Stimulated activated CD4-positive, alpha-beta T cell treated with anti-CD3 and anti-CD28 coated beads, TNF-alpha, amount 100 ng/mL, for 48 hours (primary cell): ENCODE measurements at regions not wholly inside any gene's neighbourhood (a gene's known extent, or its start where the extent isn't known, plus 50 kb on each side); places are given as distances from the start of the nearest gene placed in this dataset.

Experiments
- DNase-seq, 3 donors: peaks; one replicate each; pipeline ENCODE4 v3.0.0-alpha.2; 2020; ENCODE audit warnings: low read depth in 3 of 3

GRCh38 chr2:58562276-58562675 lies 321.2 kb upstream of the FANCL start:
- DNase-seq = no peak

GRCh38 chr2:58560531-58560930 lies 319.4 kb upstream of the FANCL start:
- DNase-seq = no peak

DNA sequence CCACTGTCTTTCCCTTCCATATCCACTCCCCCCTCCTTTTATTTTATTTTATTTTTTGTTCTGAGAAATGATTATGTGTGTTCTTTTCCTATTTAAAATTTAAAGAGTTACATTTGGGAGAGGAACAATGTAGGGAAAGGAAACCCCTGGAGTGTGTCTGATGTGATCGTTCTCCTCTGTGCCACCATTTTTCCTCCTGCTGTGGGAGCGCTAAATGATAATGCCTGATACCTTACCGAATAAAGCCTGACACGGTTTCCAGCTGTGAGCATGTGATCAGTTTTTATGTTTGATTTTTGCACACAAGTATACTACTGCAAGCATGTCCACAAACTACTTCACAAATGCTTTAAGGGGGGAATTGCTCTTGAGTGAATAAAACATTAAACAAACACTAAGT lies 317.8 kb upstream of the FANCL start:
- no peak for DNase-seq

DNA sequence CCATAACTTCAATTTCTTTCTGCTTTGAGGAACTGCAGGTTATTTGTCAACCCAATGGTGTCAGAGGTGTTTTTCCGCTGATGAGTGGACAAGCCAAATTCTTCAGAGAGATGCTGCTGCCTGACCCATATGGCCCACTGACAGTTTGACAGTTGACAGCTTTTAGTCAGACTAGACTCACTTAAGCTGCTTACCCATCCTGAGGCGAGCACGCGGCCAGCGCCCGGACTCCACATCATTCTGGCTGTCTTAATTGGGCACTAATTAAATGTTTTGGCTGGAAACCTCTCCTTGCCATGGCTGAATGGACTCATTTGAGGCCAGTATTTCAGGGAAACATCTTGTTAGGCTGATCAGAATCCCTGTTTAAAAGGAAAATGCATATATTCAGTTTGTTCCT lies 316.1 kb upstream of the FANCL start:
- no peak for DNase-seq

DNA sequence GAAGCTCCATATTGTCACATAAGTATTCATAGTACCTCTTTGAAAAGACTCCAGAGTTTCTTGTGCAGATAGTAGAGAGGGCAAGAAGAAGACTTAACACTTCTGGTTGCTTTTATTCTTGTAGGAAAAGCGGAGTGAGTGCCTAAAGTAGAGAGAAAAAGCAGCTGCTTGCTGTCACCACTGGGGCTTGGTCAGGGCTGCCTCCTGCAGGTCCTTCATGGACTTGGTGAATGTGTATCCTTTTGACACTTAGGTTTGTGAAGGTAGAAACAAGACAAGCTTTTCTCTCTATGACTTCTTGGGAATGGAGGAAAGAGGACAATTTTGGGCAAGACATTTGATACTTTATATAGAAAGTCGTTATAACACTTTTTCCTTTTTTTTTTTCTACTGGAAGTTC lies 312.8 kb upstream of the FANCL start:
- DNase-seq = no peak

- no peak for DNase-seq
Measured at GRCh38 chr2:58553522-58553921, 312.4 kb upstream of the FANCL start.

DNA sequence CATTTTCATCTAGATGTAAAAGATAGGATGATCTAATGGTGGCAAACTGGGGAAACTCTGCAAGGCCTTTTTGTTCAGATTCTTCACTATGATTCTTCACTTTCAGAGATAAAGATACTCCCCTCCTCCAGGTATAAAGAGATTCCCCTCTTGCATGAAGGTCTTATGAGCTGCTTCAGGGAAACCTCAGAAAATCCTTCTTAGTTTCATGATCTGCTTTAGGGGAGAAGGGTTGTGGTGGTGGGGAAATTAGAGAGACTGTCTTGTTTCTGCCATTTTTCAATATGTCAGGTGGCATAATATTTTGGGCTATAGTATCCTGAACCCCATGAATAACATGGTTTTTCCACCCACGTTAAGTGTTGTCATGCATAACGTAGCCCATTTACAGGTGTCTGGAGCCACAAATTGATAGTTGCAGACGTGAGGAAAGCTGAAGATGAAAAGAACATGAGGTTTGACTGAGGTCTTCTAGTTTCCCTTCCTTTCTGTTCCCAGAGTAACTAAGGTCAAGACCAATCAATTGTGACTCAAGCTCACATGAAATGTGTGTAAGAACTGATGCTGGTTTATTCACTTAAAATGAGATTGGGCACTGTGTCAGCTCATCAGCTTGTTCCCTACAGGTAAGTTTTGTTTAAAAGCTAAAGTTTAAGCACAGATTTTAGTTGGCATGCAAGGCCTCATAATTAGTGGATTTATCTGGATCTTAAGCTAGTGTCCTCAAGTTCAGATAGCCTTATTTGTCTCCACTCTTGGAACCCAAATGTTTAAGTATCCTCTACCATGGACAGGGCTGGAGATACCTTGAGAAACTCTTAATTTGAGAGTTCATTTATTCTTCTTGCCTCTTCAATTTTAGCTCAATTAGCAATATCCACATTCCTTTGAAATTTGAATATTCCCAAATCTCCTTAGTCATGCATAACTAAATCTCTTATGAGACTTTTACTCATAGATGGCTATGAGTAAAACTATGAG lies 304.5 kb upstream of the FANCL start:
- DNase-seq = no peak

DNA sequence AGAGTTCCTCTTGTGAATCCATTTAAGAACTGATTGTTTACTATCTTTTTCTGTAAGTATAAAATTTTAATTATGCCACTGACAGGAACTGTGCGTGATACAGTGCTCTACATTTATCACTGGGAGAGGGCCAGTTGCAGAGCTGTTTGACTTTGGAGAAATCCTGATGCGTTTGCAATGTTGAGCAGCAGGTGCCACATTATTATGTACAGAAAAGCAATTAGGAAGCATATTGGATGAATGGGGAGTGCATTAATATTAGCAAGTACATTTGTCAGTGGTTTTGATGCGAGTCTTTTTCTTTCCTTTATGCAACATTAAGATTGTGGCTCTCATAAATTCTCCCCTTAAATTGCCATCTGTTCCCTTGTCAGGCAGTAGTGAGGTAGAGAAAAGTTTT lies 302.3 kb upstream of the FANCL start:
- no peak for DNase-seq

DNA sequence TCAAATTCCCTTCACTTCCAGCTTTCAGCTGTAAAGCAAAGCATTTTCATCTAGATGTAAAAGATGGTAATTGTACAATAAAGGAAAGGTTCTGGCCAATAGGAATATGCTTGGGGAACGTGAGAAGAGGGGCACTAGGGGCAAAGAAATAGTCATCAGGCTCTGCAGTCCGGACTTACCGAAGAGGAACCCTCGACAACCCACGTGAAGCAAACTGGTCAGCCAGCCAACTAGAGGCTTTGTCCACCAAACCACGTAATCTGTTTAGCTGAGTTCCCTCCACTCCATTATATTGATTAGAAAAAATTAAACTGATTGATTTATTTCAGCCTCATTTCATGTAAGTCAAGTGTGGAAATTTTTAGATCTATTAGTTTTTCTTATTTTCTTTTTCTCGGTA lies 300.4 kb upstream of the FANCL start:
- DNase-seq = no peak

GRCh38 chr2:58540681-58541080 lies 299.6 kb upstream of the FANCL start:
- DNase-seq = no peak

- no peak for DNase-seq
Measured at GRCh38 chr2:58539973-58540372, 298.8 kb upstream of the FANCL start.

DNA sequence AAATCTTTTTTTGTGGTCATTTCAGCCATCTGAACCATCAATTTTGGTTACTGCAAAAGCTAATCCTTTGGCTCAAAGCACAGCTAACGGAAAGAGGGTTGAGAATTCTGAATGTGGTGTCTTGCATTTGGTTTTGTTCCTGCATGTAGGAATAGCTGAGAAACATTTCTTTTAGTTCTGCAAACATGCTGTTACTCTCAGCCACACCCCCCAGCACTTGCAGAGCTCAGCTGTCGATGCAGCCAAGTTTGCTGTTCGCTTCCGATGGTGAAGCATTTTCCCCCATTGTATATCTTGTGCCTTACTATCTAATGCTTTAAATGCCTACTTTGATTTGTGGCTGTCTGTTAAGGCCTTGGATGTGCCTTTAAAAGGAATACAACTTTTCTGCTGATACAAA lies 294.9 kb upstream of the FANCL start:
- DNase-seq = no peak

GRCh38 chr2:58535182-58535581 lies 294.1 kb upstream of the FANCL start:
- no peak for DNase-seq

- no peak for DNase-seq
Measured at GRCh38 chr2:58533376-58533775, 292.3 kb upstream of the FANCL start.

- DNase-seq = no peak
Measured at GRCh38 chr2:58532641-58533040, 291.5 kb upstream of the FANCL start.

DNA sequence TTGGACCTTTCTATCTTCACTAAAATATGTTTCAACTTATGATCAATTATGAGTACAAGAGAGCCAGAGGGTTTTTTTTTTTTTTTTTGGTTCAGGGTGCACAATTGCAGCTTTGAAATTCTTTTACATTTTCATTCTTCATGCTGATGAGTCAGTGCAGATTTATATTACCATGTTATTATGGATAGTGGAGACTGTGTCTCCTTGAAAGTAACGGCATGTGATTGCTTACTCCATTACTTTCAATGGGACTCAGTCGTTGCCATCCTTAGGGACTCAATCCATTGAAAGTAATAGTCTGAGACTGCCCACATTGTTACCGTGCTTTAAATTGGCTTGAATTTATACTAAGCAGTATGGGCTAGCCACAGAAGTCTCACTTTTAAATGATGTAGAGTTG lies 286.5 kb upstream of the FANCL start:
- no peak for DNase-seq

DNA sequence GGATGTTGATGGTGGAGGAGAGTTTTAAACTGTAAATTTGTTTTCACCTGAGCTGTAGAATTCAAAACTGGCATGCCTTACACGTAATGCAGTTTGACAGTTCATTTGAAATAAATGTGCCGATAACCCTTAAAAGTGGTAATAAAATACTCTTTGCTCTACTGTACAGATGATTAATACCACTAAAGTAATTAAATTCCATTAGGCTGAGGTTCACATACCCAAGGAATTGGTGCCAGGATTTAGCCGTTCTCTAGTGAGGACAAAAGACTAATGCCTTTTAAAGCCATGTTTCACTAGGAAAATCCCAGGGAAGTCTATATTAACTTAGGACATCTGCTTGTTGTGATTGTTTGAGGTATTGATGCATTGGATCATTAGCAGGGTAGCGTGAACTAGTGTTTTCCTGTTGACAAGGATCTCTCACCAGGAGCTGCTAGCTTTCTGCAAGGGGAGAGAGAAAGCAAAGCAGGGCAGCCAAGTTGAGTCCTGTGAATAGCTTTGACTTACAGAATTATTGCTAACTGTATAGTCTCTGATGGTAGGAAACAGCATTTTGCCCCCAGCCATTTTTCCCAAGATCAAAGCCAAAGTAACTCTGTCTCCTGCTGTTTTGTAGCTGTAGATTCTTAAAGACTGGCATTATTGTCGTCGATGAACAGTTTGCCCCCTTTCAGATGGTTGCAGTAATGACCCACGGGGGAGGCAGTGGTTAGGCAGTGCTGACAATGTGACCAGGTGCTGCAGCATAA lies 280.9 kb upstream of the FANCL start:
- DNase-seq = no peak

DNA sequence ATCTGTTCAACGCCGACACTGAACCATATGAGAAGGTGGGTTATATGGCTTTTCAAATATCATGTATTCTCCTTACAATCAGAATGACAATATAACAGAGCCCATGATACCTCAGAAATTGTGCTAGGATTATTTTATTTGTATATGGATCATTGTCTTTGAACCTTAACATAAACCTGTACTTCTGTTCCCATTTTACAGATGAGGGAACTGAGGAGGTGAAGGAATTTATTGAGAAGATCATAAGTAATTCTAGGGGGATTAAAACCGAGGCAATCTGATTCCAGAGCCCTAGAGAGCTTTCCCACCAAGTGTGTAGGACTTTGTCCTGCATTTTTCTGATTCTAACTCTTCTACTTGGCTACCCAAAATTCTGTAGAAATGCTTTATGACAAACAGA lies 279.8 kb upstream of the FANCL start:
- DNase-seq = no peak

DNA sequence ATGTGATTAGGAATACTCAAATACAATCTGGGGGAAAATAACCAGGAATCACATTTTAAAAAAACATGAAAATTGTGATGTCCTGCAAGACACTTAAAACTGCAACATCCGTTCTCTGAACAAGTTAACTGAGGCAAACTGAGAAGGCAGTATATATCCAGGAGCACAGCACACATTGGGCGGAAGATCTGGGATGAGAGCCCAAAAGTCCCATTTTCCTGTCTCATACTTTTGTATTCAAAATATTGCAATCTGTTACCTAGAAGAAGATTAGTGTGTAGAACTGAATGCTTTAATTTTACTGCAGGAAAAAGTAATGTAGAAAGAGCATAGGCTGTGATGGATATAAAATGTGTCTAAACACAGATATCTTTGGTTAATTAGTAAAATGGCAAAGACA lies 276.8 kb upstream of the FANCL start:
- no peak for DNase-seq

DNA sequence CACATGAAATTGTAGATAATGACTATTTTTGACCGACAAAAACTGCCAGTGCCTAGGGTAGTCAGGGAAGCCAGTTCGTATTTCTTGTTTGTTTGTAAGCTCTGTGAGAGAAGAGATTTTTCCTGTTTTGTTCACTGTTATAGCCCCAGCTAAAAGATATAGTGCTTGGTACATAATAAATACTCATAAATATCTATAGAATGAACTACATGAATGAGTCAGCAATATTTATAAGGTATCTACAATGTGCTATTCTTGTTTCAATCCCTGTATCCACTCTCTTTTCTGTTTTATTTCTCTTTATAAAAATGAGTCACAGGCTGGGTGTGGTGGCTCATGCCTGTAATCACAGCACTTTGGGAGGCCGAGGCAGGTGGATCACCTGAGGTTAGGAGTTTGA lies 275.6 kb upstream of the FANCL start:
- no peak for DNase-seq

DNA sequence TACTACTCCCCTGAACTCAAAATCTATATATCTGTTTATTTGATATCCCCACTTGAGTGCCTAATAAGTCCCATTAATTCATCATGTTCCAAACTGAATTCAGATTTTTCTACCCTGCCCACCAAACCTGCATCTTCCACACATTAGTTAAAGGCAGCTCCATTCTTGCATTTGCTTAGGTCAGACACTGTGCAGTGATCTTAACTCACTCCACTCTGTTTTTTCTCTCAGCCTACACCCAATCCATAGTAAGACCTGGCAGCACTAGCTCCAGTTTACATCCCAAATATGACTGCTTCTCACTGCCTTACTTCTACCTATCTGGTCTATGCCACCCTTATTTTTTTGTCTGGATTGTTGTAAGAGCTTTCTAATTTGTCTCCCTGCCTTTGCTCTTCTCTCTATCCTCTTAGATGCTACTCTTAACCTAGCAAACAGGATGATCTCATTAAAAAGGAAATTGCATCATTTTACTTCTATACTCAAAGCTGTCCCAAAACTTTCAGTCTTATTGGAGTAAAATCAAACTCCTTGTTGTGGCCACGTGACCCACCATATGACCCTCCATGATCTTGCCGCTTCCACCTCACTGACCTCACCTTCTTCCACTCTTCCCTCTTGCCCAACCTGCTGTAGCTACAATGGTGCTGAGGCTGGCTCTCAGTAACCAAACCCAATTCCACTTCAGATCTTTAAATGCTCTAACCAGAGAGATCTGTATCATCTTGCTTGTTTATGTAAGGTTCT lies 274.9 kb upstream of the FANCL start:
- DNase-seq = peak in 1 of 3 donors; percentile 0

DNA sequence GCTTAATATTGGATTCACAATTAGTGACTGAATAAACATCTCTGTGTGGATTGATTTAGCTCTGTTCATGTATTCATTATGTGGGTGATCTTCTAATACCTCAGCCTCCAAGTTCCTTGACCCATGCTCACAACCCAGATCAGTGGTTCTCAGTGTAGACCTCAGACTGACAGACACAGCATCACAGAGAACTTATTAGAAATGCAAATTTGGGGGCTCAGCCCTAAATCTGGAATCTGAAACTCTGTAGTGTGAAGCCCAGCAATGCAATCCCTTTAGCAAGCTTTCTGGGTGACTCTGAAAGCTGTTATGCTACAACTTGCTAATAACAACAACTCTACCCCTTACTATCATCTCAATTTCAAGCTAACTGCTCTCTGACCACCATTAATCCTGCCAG lies 273.1 kb upstream of the FANCL start:
- no peak for DNase-seq
